GM23338 (cell line): ENCODE measurements at regions not wholly inside any gene's neighbourhood (a gene's known extent, or its start where the extent isn't known, plus 50 kb on each side); places are given as distances from the start of the nearest gene placed in this dataset.

Source experiments
- ATAC-seq: fragments of 200-7000 bp; cut with Tn5 transposase; 3 replicates; pipeline ENCODE4 v1.9.1; 2020
- DNase-seq: peaks from one replicate; pipeline ENCODE4 v3.0.0-alpha.2; 2015; ENCODE audit warnings: low spot score
- H2AFZ ChIP-seq: fragments of 200-600 bp; sonication (generic); 2 replicates; pipeline ENCODE4 v1.8.0; 2016; ENCODE audit warnings: antibody characterized with exemption, mild to moderate bottlenecking, moderate library complexity
- H3F3A ChIP-seq: fragments of 200-600 bp; sonication (generic); replicated peaks from 2 replicates; pipeline ENCODE4 v1.8.0; 2017; ENCODE audit warnings: antibody characterized with exemption, mixed run types, low read depth
- H3K27ac ChIP-seq: fragments of 200-600 bp; sonication (generic); 2 replicates; pipeline ENCODE4 v1.6.1; 2016; ENCODE audit warnings: low read depth
- H3K27me3 ChIP-seq: fragments of 200-600 bp; sonication (generic); 2 replicates; pipeline ENCODE4 v1.8.0; 2016; ENCODE audit warnings: mild to moderate bottlenecking, mixed run types, moderate library complexity; ENCODE audit not compliant: insufficient read depth
- H3K36me3 ChIP-seq: fragments of 200-600 bp; sonication (generic); 2 replicates; pipeline ENCODE4 v1.8.0; 2016; ENCODE audit warnings: mild to moderate bottlenecking; ENCODE audit not compliant: insufficient read depth
- H3K4me1 ChIP-seq: fragments of 200-600 bp; sonication (generic); 2 replicates; pipeline ENCODE4 v1.8.0; 2016; ENCODE audit warnings: mild to moderate bottlenecking, moderate library complexity; ENCODE audit not compliant: insufficient read depth
- H3K4me2 ChIP-seq: fragments of 200-600 bp; sonication (generic); 2 replicates; pipeline ENCODE4 v1.7.1; 2017; ENCODE audit warnings: mixed run types
- H3K4me3 ChIP-seq: fragments of 200-600 bp; sonication (generic); 2 replicates; pipeline ENCODE4 v1.6.1; 2016; ENCODE audit warnings: mixed run types
- H3K79me2 ChIP-seq: fragments of 200-600 bp; sonication (generic); replicated peaks from 2 replicates; pipeline ENCODE4 v1.8.0; 2017; ENCODE audit warnings: mild to moderate bottlenecking; ENCODE audit not compliant: insufficient read depth
- H3K9me2 ChIP-seq: fragments of 200-600 bp; sonication (generic); 2 replicates; pipeline ENCODE4 v1.8.0; 2017; ENCODE audit not compliant: insufficient read depth
- H4K20me1 ChIP-seq: fragments of 200-600 bp; sonication (generic); replicated peaks from 2 replicates; pipeline ENCODE4 v1.8.0; 2017; ENCODE audit warnings: mild to moderate bottlenecking; ENCODE audit not compliant: insufficient read depth
- H3K27ac Mint-ChIP-seq: 2 replicates; pipeline ENCODE4 v1.8.0; 2020; ENCODE audit warnings: inconsistent platforms, mild to moderate bottlenecking, moderate library complexity, mixed read lengths
- H3K27me3 Mint-ChIP-seq: 3 replicates; pipeline ENCODE4 v1.8.0; 2022; ENCODE audit warnings: low read depth, mild to moderate bottlenecking, moderate library complexity, mixed read lengths, inconsistent platforms; ENCODE audit not compliant: insufficient read depth, poor library complexity
- H3K36me3 Mint-ChIP-seq: 3 replicates; pipeline ENCODE4 v1.8.0; 2021; ENCODE audit warnings: low read depth, mild to moderate bottlenecking, inconsistent platforms, moderate library complexity, mixed read lengths
- H3K4me1 Mint-ChIP-seq: 3 replicates; pipeline ENCODE4 v1.8.0; 2020; ENCODE audit warnings: mild to moderate bottlenecking, inconsistent platforms, mixed read lengths
- H3K4me3 Mint-ChIP-seq: 3 replicates; pipeline ENCODE4 v1.8.0; 2021; ENCODE audit warnings: moderate library complexity, mild to moderate bottlenecking, inconsistent platforms, mixed read lengths
- H3K9me3 Mint-ChIP-seq: 3 replicates; pipeline ENCODE4 v1.8.0; 2020; ENCODE audit warnings: moderate library complexity, mild to moderate bottlenecking, inconsistent platforms, mixed read lengths
- CREB1 ChIP-seq: fragments of 250-450 bp; sonication (Bioruptor Pico); IDR thresholded peaks from 2 replicates; pipeline ENCODE4 v1.5.0; 2020; ENCODE audit warnings: low read depth, mild to moderate bottlenecking, moderate library complexity
- ETS1 ChIP-seq: IDR thresholded peaks from 2 replicates; pipeline ENCODE4 v1.6.1; 2016; ENCODE audit warnings: antibody characterized with exemption
- EZH2 ChIP-seq: fragments of 200-600 bp; sonication (generic); IDR thresholded peaks from one replicate; pipeline ENCODE4 v1.8.0; 2017; ENCODE audit warnings: antibody characterized with exemption, mild to moderate bottlenecking, low read depth; ENCODE audit not compliant: unreplicated experiment
- EZH2phosphoT487 ChIP-seq: fragments of 200-600 bp; sonication (generic); IDR thresholded peaks from one replicate; pipeline ENCODE4 v1.8.1; 2018; ENCODE audit warnings: antibody characterized with exemption; ENCODE audit not compliant: unreplicated experiment
- JUNB ChIP-seq: IDR thresholded peaks from one replicate; pipeline ENCODE4 v1.6.1; 2016; ENCODE audit warnings: antibody characterized with exemption; ENCODE audit not compliant: unreplicated experiment
- NANOG ChIP-seq: IDR thresholded peaks from 2 replicates; pipeline ENCODE4 v1.6.1; 2016; ENCODE audit warnings: antibody characterized with exemption, borderline replicate concordance
- POLR2AphosphoS5 ChIP-seq: IDR thresholded peaks from 2 replicates; pipeline ENCODE4 v1.6.1; 2016; ENCODE audit warnings: antibody characterized with exemption, low read depth
- REST ChIP-seq: IDR thresholded peaks from one replicate; pipeline ENCODE4 v1.6.1; 2018; ENCODE audit warnings: antibody characterized with exemption; ENCODE audit not compliant: unreplicated experiment
- STAT1 ChIP-seq: IDR thresholded peaks from one replicate; pipeline ENCODE4 v1.6.1; 2016; ENCODE audit warnings: antibody characterized with exemption; ENCODE audit not compliant: unreplicated experiment
- ZNF114 ChIP-seq: fragments of 250-450 bp; sonication (Bioruptor Pico); IDR thresholded peaks from 2 replicates; pipeline ENCODE4 v1.5.0; 2020; ENCODE audit warnings: mild to moderate bottlenecking, moderate library complexity
- ZNF331 ChIP-seq: fragments of 250-450 bp; sonication (Bioruptor Pico); IDR thresholded peaks from 2 replicates; pipeline ENCODE4 v1.5.0; 2020; ENCODE audit warnings: low read depth, mild to moderate bottlenecking, moderate library complexity
- ZNF462 ChIP-seq: fragments of 250-450 bp; sonication (Bioruptor Pico); IDR thresholded peaks from 2 replicates; pipeline ENCODE4 v1.5.0; 2020; ENCODE audit warnings: mild to moderate bottlenecking, moderate library complexity

- TF ChIP-seq ETS1 = no peak
- no peak for TF ChIP-seq EZH2
- TF ChIP-seq POLR2AphosphoS5 = no peak
- no peak for TF ChIP-seq ZNF331 (CRISPR knock-in tag)
- TF ChIP-seq NANOG = no peak
- no peak for TF ChIP-seq EZH2phosphoT487
- no peak for TF ChIP-seq JUNB
- no peak for TF ChIP-seq ZNF114 (CRISPR knock-in tag)
- no peak for TF ChIP-seq CREB1 (CRISPR knock-in tag)
- no peak for TF ChIP-seq REST
- TF ChIP-seq STAT1 = no peak
These were observed 175.5 kb upstream of the MYO3A start (continued) for GRCh38 chr10:25758511-25758910.

- Mint-ChIP-seq H3K4me1 (peaks cover 35% of the 10 kb centered on the region), H3K27ac (no peak overlapping the region), H3K27me3 (peaks cover 4% of the 10 kb centered on the region), H3K9me3 (peaks cover 20% of the 10 kb centered on the region; the same call in 2 of the 3 replicates), H3K36me3 (peaks cover 21% of the 10 kb centered on the region; the same call in 2 of the 3 replicates), H3K4me3 (no peak overlapping the region)
- H3K27me3 ChIP-seq = no peaks in the 10 kb centered on the region
- H3K4me1 ChIP-seq = peaks cover 13% of the 10 kb centered on the region
- H3K4me3 ChIP-seq = no peak overlapping the region
- no peak for DNase-seq
- H3F3A ChIP-seq = no peaks in the 10 kb centered on the region
- no peak overlapping the region for H2AFZ ChIP-seq
- H3K4me2 ChIP-seq = no peak overlapping the region
- no peaks in the 10 kb centered on the region for H3K79me2 ChIP-seq
- no peaks in the 10 kb centered on the region for H4K20me1 ChIP-seq
- no peaks in the 10 kb centered on the region for H3K36me3 ChIP-seq
- H3K27ac ChIP-seq = no peak overlapping the region
- ATAC-seq = no peak
- H3K9me2 ChIP-seq = no peaks in the 10 kb centered on the region; the same call in 1 of the 2 replicates
- TF ChIP-seq ZNF462 (CRISPR knock-in tag) (no peak), ZNF331 (CRISPR knock-in tag) (no peak), EZH2 (no peak), POLR2AphosphoS5 (no peak), STAT1 (no peak), CREB1 (CRISPR knock-in tag) (no peak), ETS1 (no peak)
These were observed 172.1 kb upstream of the MYO3A start for GRCh38 chr10:25761937-25762336.
